GM21576 (cell line): ENCODE measurements at regions not wholly inside any gene's neighbourhood (a gene's known extent, or its start where the extent isn't known, plus 50 kb on each side); places are given as distances from the start of the nearest gene placed in this dataset.

ENCODE experiments used
- ATAC-seq: cut with Tn5 transposase; IDR thresholded peaks from one replicate; pipeline ENCODE4 v1.9.1; 2021; ENCODE audit warnings: mild to moderate bottlenecking, moderate library complexity; ENCODE audit not compliant: unreplicated experiment

DNA sequence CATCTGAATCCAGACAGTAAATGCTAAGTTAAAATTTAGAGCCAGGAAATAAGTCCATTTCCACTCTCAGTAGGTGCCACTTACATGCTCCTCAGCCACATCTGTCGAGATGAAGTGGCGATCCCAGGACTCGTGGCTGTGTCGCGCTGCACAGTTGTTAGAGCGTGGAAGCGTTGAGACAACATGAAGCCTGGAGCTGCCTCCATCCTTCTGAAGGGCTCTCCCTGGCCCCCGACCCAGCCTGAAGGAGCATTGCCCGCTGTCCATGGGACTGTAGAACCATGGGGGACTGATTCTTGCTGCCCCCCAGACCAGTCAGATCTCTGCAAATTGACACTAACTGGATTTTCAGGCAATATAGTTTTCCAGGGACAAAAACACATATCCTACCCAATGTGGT lies 58.9 kb downstream of the IRX1 start:
- no peak for ATAC-seq

DNA sequence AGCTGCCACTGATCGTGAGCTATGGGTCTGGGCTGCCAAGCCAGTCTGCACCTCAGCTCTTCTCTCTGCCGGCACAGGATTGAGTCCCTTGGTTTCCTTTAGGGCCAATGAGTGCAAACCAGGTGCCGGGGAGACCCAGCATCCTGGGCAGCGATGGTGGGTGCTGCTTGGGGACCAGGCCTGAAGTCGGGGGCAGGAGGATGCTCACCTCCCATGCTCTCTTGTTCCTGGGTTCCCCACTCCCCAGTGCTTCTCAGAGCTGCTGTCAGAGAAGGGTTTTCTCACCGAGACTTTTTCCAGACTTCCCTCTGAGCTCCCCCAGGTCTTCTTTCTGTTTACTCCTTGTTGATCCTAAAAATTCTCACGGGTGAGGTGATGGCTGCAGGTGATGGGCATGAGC lies 61.2 kb downstream of the IRX1 start:
- ATAC-seq, result no peak

DNA sequence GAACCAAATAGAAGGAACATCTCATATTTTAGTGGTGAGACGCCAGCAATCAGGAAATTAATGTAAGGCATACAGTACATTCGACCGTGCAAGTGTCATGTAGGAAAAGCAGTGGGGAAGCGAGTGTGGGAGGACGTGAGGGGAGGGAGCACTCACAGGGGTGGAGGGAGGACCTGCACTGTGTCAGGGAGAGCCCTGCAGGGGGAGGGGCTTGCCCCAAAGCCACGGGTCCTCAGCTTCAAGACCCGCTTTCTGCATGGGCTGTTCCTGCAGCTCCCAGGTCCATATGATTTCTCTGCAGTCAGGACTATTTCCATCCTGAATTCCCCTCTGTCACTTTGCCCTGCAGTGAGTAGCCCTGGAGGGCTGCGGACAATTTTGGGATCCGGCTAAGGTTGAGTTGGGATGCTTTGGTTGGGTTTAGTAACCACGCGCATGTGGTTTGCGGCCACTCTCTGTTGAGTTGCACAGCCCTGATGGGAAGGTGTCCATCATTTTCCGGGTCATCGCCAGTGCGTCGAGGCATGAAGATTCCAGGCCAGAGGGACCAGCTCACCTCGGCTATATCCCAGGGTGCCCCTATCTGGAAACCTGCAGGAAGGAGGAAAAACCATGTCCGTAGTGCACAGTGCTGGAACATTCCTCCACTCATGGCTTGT lies 61.9 kb downstream of the IRX1 start:
- no peak for ATAC-seq

DNA sequence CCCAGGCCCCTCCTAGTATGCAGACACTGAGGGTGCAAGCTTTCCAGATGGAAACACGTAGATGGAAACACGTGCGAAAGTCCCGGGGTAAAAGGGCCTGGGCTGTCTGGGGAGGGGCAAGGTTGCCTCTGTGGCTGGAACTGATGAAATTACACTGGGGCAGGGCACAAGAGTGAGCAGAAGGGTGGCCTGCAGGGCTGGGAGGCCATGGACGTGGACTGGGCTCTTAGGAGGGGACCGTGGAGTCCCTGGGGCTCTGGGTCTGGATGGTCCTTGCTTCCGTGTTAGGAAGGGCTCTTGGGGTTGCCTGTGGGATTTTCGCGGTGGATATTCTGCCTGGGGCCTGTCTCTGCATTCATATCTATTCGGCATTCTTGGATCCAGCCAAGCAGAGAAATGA lies 63.3 kb downstream of the IRX1 start:
- no peak for ATAC-seq

DNA sequence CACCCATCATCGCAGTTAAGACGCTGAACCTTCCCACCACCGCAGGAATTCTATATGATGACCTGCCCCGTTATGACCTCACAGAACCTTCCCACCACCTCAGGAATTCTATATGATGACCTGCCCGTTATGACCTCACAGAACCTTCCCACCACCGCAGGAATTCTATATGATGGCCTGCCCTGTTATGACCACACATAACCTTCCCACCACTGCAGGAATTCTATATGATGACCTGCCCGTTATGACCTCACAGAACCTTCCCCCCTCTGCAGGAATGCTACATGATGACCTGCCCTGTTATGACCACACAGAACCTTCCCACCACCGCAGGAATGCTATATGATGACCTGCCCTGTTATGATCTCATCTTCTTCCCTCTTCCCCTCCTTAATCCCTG lies 64.3 kb downstream of the IRX1 start:
- ATAC-seq, result no peak

DNA sequence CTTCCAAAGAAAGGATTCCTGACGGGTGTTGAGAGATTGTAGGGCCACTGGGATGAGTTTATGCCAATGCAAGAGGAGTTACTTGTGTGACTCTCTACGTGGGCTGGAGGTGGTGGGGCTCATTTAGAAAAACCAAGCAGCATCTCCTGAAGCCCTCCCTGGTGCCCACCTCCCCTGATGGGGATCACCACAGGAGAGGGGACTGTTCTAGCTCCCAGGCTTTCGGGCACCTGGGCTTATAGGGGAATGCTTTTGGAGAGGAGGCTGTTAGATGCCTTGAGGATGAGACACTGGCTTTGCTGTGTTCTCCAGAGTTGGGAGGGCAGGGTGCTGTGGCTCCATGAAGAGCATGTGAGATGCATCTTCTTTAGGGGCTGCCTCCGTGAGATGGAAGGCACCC lies 65.0 kb downstream of the IRX1 start:
- no peak for ATAC-seq

DNA sequence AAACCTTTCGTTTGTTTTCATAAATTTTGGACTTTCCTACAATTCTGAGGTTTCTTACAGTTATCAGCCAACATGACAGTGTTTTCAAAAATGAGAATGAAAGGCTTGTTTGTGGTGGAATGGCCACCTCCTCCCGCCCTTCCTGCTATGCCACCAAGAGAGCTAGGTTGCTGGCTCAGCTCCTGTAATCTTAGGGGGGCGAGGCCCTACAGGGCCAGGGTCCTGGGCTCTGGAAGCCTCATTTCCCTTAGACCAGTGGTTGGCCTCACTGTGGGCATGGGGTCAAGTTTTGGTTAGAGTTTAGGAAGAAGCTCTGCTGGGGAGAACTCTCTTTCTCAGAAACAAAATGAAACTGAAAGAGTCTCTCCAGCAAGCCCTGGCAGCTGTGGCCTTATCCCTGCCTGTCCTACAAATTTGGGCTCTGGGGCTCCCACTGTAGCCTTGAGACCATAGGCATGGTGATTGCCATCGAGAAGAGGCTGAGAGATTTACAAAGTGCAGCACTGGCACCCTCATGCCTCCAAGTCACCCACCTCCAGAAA lies 66.2 kb downstream of the IRX1 start:
- no peak for ATAC-seq

DNA sequence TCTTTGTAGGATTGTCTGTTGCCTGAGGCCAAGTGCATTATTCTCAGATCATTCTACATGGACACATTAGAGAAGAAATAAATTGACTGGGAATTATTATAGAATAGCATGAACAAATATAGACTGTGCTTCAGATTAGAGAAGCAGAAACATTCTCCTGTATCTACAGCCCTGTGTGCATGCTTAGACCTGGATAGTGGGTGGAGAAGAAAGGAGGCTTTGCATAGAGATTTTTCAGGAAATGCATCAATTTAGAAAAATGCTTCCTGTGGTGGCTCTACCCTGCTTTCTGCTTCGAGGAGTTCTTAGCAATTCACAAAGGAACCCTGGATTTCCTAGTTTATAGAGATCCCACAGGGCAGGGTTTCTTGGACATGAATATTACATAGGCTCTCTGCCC lies 66.7 kb downstream of the IRX1 start:
- no peak for ATAC-seq

DNA sequence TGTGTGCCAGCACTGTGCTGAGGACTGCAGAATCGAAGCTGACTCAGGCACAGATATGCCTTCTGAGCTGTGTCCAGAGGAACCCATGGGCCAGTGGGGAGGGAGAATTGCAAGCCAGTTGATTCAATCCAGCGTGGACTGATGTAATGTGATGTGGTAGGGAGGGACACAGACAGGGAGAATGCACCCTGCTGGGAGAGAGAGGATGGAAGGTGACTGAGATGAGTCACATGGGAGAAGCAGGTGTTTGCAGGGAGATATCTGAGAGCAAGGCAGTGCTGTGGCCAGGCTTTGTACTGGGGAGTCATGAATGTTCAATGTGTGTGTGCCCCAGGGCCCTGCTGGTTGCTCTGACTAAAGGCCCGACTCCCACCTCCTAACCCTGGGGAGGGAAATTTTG lies 75.7 kb downstream of the IRX1 start:
- no peak for ATAC-seq

DNA sequence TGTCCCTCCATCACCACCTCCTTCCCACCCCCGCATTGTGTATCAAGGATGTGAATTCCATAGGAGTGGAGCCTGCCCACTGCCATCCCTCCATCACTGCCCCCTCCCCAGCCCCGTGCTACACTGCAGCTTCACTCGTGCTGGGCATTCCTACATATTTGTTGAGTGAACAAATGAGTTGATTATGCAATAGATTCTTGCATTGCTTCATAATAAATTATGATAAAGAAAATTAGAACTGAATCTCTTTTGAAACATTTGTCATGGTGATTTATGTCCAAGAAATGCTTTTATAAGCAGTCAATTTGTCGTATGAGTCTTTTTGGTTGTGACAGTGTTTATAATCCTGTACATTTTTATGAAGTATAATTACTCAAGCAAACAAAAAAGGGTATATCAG lies 83.2 kb downstream of the IRX1 start:
- no peak for ATAC-seq

DNA sequence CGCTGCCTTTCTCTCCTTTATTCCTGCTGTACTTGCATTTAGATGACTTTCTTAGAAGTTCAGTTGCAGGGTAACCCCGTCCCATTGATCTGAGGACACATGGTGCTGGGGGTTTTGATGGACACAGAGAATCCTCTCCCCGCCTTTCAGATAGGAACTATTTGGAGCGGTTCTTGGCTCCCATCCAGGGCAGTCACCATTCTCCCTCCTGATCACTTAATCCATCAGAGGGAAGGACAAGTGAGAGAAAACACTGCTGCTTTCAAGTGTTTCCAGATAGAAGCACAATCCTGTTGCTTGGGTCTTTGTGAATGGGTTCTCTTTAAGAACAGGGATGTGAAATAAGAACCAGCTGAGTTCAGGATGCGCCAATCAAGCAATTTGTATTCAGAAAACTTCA lies 85.2 kb downstream of the IRX1 start:
- no peak for ATAC-seq

DNA sequence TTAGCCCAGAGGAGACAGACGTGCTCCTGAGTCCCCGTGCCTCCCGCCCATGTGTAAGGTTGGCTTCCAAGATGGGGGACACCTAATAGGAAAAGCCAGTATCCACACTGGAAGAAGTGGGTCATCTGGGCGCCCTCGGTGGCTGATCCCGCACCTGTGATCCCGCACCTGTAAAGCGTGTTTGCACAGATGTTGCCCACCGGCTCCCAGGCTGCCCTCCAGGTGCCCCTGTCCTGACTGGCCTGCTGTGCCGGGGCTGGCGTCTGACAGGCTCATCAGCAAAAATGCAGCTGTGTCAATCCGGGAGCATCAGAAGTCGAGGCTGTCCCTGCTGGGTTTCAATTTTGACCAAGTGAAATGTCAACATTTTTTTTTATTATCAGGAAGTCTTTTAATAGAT lies 88.5 kb downstream of the IRX1 start:
- ATAC-seq, result no peak

DNA sequence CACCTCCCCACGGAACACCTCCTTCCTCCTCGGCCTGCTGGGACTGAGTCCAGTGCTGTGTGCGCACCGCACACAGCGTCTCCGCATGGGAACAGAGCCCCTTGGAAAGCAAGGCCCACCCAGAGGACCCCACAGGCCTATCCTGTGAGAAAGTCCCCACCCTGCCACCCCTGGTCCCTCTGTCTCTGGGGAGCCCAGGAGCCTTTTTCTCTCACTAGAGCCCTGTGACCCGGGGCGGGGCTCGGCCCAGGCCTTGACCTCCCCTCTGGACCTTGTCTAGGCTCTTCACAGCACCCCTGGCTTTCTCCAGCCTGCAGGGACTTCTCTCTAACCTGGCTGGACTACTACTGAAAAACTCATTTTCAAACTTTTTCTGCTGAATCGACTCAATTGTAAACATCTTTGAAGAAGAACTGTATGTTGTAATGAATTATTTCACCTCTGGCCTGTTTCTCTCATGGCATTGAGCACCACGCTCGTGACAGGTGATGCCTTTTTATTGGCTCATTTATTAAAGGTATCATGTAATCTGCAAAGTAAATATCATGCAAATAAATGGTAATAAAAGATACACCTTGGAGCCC lies 89.2 kb downstream of the IRX1 start:
- no peak for ATAC-seq

DNA sequence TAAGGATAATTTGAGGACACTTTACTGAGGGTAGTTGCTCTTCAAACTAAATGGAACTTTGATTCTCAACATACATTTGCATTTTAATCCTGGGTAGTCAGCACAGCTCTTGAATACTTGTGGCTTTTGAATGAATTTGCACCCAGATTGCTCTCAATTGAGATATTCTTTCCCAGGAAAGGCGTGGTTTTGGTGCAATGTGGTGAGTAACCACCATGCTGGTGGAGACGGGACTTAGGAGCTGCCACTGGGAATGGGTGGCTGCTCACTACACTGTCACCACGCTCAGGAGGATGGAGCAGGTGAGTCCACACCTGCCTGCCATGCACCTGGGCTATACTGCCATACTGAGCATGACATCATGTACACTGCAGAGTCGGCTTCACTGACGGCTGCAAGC lies 99.2 kb downstream of the IRX1 start:
- ATAC-seq, result no peak

DNA sequence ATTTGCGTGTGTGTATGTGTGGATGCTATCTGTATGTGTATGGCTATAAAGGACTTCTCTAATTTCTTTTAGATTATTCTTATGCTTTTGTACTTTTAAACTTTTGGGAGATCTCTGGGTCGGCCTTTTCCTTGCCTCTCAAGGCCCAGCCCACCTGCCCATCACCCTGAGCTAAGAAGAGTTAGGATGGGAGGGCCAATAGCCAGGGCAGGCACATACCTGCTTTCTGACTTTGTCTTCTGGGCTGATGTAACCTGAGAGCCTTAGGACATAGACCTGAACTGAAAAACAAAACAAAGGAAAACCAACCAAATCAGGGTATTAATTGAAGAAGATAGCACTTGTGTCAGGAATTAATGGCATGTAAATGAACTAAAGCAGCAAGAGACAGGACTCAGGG lies 100.2 kb downstream of the IRX1 start:
- no peak for ATAC-seq

DNA sequence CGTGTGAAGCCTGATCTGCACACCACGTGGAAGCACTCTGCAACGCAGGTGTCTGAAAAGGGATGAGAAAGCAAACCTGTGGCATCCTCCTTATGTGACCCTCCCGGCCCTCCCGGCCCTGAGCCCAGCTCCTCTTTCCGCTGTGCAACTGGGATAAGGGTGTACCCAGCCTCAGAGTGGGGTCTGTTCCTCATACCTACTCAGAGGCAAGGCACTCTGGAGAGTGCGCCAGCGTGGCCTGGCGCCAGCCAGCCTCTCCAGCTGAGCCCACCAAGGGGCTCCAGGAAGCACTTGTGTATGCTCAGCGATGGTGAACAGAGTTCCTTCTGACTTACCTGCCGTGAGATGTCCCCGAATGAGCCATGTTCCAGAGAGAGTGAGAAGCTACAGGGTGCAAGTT lies 102.8 kb downstream of the IRX1 start:
- no peak for ATAC-seq

DNA sequence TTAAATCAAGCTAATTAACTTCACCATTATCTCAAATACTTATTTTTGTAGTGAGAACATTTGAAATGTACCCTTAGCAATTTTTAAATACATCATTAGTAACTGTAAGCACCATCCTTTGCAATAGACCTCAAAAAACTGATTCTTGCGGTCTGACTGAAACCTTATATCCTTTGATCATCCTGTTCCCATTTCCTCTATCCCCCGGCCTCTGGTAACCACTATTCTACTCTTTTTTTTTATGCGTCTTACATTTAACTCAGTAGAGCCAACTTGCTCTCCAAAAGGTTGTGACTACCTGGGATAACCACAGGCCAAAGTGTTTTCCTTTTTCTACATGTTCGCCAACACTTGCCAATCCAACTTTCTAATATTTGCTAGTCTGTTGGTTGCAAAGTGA lies 106.1 kb downstream of the IRX1 start:
- ATAC-seq, result no peak

DNA sequence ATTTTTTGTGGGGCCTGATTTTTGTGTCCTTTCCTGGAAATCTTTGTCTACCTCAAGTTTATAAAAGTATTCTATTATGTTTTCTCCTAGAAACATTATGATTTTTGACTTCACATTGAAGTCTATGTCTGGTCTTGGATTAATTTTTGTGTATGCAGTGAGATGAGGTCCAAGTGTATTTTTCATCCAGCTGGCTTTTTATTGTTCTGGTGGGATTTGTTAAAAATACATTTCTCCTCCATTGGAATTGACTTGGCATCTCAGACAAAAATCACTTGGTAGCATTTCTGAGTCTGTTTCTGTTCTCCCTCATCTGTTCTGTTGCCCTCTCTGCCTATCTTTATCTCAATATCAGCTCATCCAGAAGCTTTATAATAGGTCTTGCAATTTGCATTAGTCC lies 109.0 kb downstream of the IRX1 start:
- ATAC-seq, result no peak

DNA sequence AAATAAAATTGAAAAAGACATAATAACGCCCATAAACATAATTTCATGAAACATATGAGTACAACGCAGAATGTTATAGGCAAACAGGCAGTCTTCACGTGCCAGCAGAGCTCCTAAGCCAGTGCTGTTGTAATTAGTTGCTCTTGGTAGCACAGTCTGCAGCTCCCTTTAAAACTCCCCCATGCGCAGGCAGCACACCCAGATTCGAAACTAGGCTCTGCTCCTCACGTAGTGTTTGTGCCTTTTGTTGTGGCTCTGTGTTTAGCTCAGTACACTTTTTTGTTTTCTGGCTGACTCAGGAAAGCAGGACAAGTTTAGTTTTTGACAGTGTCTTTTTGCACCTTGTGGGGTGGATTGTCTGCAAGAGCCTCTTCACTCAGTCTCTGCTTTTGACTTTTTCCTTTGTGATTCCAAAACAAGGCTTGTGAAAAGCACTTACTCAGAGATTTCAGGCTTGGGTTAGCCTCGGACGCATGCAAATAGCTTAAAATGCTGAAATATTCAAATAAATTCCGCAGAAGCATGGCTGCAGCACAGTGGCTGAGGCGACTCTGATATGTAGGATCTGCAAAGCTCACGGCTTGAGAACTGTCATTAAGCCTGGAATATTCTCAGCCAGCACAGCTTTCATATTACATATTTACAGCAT lies 113.6 kb downstream of the IRX1 start:
- no peak for ATAC-seq

DNA sequence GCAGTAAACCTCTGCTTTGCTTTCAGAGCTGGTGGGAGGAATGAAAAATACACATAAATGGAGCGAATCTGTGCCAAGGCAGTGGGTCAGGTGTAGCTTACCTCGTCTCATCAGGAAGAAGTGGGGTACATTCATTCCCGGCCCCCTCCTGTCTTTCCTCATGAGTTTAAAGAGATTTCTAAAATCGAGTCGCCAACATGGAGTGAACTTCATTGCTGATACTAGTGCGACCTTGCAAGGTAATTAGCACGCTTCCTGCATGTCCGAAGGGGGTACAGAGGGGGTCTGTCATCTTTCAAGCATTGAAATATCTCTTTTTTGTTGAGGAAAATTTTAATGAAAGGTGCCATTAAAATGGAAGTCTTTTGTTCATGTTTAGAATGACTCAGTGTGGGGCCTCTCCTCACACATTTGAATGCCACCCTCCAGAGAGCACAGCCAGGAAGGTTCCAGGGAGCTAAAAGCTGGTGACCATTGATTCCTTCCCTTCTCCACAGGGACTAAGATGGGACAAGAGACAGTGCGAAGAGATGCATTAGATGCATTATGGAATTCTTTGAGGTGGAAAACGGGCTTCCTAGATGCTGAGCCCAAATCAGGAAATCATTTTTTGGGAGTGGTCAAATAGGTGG lies 114.2 kb downstream of the IRX1 start:
- ATAC-seq, result no peak

DNA sequence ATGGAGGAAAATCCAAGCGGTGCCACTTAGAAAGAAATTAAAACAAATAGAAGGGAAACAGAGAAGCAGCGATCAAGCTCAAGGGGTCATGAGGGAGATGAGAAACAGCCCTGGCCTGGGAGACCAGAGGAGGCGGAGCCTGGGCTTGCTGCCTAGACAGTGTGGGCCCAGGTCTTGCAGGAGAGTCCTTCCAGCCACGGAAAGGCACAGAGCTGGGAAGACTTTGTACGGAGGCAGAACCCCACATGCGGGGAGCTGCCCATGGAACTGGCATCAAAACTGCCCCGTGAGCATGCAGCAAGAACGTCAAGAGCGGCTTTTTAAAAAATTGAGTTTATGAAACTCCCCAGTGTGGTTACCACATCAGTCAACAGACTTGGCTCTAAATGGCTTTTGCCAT lies 119.4 kb downstream of the IRX1 start:
- ATAC-seq, result no peak

DNA sequence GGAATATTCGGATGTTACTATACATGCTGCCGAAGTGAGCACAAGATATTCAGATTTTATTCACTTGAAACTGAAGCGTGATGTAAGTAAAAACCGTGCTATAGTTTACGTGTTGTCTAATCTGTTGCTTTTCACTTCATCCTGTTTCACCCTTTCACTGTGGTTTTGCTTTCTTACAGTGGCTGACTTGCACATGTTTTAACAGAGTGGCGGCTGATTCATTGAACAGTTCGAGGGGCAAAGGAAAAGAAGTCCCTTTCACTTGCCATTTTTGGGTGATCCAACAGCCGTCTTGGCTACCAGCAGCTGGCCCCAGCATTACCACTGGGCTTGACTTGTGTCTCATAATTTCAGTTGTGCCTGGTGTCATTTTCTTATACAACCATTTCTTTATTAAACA lies 134.0 kb downstream of the IRX1 start:
- ATAC-seq, result no peak
